GM19023 (cell line): ENCODE measurements at regions not wholly inside any gene's neighbourhood (a gene's known extent, or its start where the extent isn't known, plus 50 kb on each side); places are given as distances from the start of the nearest gene placed in this dataset.

Experiments used
- ATAC-seq: cut with Tn5 transposase; IDR thresholded peaks from one replicate; pipeline ENCODE4 v1.9.1; 2021; ENCODE audit warnings: mild to moderate bottlenecking, moderate library complexity; ENCODE audit not compliant: unreplicated experiment

DNA sequence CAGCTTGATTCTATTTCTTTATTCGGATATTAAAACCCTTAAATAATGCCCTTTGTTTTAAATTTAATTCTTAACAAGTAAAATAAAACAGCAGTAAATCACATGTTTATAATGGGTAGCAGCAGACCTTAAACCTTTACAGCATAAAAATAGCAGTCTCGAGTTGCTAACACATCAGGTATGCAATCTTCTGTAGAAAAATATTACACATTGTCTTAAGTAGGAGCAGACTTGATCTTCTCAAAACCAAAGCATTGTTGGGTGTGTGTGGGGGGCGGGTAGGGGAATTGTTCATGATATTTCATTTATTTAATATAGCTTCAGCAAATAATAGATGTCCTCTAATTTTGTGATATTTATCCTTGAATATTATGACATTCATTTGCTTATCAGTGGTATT, 331.4 kb downstream of the PCDH7 start:
- ATAC-seq = no peak

GRCh38 chr4:31052519-31052918, 332.4 kb downstream of the PCDH7 start:
- ATAC-seq = no peak

- no peak for ATAC-seq
Observed at GRCh38 chr4:31053451-31053850, 333.3 kb downstream of the PCDH7 start.

- ATAC-seq = no peak
Observed at GRCh38 chr4:31054295-31054694, 334.1 kb downstream of the PCDH7 start.

DNA sequence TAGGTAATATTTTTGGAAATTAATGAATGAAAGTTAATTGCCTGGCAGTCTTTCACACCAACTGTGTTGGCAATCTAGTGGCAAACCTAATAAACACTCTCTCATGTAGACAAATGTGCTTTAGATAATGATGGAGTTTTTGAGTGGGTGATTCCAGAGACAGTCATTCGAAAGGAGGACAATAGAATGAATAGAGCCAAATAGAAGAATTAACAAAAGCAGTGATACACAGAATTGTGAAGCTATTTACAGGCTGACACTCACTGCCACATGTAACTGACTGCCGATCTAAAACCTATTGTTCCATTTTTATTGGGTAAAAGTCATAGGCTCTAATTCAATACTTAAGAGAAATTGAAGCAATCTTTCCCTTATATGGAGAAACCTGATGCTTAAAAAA, 338.5 kb downstream of the PCDH7 start:
- ATAC-seq = no peak

GRCh38 chr4:31059753-31060522, 339.8 kb downstream of the PCDH7 start:
- ATAC-seq = no peak

GRCh38 chr4:31065086-31065485, 344.9 kb downstream of the PCDH7 start:
- no peak for ATAC-seq

DNA sequence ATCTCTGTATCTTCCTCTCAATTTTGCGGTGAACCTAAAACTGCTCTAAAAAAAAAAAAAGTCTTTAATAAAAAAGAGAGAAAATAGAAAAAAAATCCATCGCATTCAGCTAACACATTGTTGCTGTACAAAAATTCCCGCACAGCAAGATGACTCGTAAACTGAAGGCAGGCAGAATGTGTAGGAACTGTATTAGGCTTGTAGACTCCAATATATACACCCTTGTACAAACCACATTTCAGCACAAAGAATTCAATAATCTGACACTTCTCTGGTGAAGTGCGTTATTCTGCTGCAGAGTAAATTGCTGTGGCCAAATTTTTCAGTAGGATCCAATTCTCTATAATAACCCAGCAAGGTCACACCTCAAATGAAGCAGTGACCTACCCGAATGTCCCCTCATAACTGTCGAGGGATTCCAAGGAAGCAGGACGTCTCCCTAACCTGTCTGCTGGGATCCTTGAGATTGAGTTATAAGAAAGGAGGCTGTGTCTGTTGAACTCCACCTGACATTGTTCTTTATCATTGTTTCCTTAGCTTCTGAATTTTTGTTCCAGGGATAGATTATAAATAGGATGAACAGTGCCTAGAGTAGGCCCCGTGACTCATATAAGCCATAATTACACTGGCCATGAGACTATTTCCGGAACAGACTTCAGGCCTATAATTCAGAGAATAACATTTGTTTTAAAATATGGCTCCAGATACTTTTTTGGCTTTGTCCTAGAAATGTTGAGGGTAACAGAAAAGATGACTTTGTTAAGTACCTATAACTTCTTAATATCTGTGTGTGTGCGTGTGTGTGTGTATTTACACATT, 348.3 kb downstream of the PCDH7 start:
- ATAC-seq = no peak

DNA sequence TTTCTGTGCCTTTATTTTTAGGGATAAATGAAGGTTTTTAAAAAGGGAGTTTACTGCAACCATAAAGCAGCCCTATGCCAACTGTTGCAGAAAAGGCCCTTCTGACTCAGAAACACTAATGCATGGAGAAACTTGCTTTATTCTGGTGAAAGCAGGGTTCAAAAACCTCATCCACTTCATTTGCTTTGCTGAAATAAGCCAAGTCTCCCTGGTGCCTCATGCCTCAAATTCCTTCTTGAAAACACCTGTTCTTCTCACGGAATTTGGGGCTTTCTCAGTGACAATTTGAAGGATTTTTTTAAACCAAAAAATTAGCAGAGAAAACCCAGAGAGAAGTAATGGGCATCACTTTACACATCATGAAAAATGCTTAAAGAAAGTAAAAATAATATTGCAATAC, 349.0 kb downstream of the PCDH7 start:
- no peak for ATAC-seq

GRCh38 chr4:31071508-31072486, 351.6 kb downstream of the PCDH7 start:
- no peak for ATAC-seq

DNA sequence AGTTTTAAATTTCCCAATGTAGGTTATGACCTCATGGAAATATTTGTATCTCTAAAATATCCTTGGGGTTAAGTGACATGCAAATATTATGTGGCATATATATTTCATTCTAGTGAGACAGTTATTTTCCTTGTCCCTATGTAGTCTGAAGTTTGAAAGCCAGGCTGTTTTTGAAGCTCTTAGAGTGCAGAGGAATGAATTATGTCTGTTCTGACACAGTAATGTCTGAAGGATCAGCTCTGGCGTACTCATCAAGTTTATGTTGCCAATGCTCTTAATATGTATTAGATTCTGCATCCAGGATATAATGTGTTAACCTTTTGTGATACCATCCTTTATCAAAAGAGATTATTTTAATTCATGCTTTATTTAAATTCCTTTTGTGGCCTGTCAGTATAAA, 355.8 kb downstream of the PCDH7 start:
- ATAC-seq = no peak

- no peak for ATAC-seq
Observed at GRCh38 chr4:31078661-31079060, 358.5 kb downstream of the PCDH7 start.

- no peak for ATAC-seq
Observed at GRCh38 chr4:31080887-31081286, 360.7 kb downstream of the PCDH7 start.

DNA sequence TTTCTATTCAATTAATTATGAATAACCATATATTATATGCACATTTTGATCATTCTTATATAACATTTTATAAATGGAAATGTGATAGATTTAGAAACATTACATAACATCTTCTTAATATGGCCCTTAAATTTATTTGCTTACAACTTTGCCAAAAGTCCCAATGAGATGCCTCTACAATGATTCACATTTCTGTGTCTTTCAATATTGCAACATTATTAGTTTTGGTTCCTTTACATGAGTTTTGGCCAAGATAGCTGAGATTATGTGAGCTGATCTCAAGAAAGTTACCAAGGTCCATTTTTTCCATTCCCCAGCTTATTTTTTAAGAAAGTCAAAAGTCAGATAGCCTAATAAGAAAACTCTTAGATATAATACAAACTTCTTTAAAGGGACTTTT, 361.2 kb downstream of the PCDH7 start:
- ATAC-seq = no peak

- no peak for ATAC-seq
Observed at GRCh38 chr4:31083456-31083855, 363.3 kb downstream of the PCDH7 start.

DNA sequence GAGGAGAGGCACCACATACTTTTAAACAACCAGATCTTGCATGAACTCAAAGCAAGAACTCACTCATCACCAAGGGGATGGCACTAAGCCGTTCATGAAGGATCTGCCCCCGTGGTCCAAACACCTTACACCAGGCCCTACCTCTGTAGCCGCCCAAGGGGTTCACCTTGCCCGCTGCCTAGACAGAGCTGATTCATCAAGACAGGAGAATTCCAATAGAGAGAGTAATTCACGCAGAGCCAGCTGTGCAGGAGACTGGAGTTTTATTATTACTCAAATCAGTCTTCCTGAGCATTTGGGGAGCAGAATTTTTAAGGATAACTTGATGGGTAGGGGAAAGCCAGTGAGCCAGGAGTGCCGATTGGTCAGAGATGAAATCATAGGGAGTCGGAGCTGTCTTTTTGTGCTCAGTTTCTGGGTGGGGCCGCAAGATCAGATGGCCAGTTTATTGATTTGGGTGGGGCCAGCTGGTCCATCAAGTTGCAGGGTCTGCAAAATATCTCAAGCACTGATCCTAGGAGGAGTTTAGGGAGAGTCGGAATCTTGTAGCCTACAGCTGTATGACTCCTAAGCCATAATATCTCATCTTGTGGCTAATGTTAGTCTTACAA, 364.7 kb downstream of the PCDH7 start:
- no peak for ATAC-seq

- ATAC-seq = no peak
Observed at GRCh38 chr4:31085689-31086088, 365.5 kb downstream of the PCDH7 start.

DNA sequence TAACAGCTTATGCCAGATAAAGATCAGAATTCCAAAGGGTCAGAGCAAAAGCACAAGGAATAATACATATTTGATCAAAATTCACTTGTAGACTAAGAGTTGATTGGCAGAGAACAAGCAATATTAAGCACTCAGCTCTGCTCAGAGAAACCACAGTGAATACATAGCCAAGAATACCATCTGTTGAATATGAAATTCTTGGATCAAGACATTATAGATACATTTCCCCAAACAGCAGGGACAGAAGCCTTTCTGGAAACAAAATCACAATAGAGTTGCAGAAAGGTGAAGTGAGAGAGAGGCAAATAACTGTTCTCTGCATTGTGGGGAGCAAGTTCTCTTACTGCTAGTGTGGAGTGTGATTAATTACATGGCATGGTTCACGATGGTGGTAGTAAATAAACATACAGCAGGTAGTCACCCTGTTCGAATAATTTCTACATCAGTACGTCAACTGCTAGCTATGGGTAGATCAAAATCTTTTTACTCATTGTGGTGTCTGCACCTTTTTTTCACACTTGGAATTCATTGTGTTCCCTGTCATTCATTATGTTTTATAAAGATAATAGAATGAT, 366.7 kb downstream of the PCDH7 start:
- ATAC-seq = no peak

DNA sequence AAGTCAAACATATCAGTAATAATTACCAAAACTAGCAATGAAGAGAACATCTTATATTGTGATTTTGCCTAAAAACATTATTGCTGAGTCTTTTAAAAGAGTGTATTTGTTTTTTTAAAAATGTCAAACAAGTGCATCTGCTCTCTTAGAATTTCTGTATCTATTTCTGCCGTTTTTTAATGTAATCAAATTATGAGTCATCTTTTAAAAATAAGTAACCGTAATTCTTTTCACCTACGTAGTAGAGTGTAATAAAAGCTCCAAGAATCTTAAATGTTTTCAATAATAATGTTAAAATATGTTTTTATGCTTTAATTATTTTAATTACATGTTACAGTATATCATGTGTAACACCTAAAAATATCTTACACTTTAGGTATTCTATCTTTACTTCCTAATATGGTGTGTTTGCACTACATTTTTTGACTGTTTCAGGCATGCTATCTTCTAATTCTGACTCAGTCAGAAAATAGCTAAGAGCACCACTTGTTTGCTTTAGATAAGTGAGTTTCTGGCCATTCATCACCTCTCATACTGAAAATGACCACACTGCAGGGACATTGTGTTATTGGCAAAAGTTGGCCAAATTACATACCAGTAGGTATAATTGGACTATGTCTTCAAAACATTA, 368.5 kb downstream of the PCDH7 start:
- ATAC-seq = no peak

- ATAC-seq = no peak
Observed at GRCh38 chr4:31089815-31090214, 369.6 kb downstream of the PCDH7 start.
